ENCODE measurements at regions not wholly inside any gene's neighbourhood (a gene's known extent, or its start where the extent isn't known, plus 50 kb on each side); places are given as distances from the start of the nearest gene placed in this dataset.

DNA sequence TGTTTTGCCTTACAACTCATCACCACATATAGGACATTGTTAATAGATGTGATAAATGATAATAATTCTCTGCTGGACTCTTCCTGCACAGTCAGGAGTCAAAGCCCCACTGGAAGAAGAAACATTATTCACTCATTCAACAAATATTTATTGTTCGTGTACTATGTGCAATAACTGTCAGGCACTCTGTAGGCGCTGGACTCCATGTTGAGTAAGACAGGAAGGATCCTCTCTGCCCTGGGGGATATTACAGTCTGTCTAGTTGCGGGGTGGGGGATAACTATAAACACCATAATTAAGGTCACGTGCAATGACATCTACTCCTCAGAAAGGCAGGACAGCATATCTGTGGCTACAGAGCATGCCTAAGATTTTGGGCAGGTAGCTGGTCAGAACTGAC, 281.1 kb downstream of the FAT3 start:
- Histone ChIP-seq H3K56ac (ENCODE audit: insufficient read length, low read depth, low read length) (no peak overlapping the region), H2AFZ (ENCODE audit: low read length) (no peak overlapping the region)
- peaks cover 39 to 49% of the 10 kb centered on the region in 2 experiments for H3K4me1 Mint-ChIP-seq

More for the DNA sequence above, 281.1 kb downstream of the FAT3 start:
- Histone ChIP-seq H2BK120ac (ENCODE audit: low read depth, low read length, poor library complexity, severe bottlenecking) (no peak overlapping the region), H2BK15ac (ENCODE audit: low read depth, low read length) (no peak overlapping the region), H3T11ph (ENCODE audit: low read length) (no peak overlapping the region), H3K79me2 (ENCODE audit: insufficient read depth, low read length) (no peaks in the 10 kb centered on the region), H3K18ac (ENCODE audit: insufficient read length, low read depth, low read length) (no peak overlapping the region), H4K91ac (ENCODE audit: insufficient read length, low read depth, low read length) (no peak overlapping the region), H3K9me3 (ENCODE audit: control insufficient read depth, low read depth, low read length) (no peaks in the 10 kb centered on the region), H3K27me3 (ENCODE audit: insufficient read depth, low read length) (no peaks in the 10 kb centered on the region), H4K8ac (replicated peaks; ENCODE audit: insufficient read length, low read depth, low read length) (no peak overlapping the region), H3K27ac (ENCODE audit: insufficient read length, low read depth, low read length) (no peak overlapping the region), H3K14ac (ENCODE audit: insufficient read depth, low read length) (no peak overlapping the region), H3K4ac (ENCODE audit: low read depth, low read length) (no peak overlapping the region), H3K23ac (ENCODE audit: insufficient read length, low read depth, low read length) (no peak overlapping the region), H2BK5ac (ENCODE audit: insufficient read length, low read length) (no peak overlapping the region), H2BK12ac (ENCODE audit: insufficient read length, low read depth, low read length) (no peak overlapping the region), H3K79me1 (ENCODE audit: insufficient read depth, low read depth, low read length, poor library complexity, severe bottlenecking) (no peaks in the 10 kb centered on the region), H3K9ac (ENCODE audit: extremely low read depth, insufficient read length, low read length) (no peak overlapping the region), H4K5ac (ENCODE audit: insufficient read length, low read depth, low read length) (no peak overlapping the region), H2AK5ac (ENCODE audit: insufficient read length, low read length) (no peak overlapping the region), H4K20me1 (ENCODE audit: control insufficient read depth, insufficient read depth, insufficient read length) (no peaks in the 10 kb centered on the region), H3K23me2 (ENCODE audit: insufficient read length, low read depth, low read length, poor library complexity, severe bottlenecking) (no peaks in the 10 kb centered on the region), H3K4me2 (ENCODE audit: insufficient read depth, insufficient read length, low read length) (no peak overlapping the region), H2BK20ac (ENCODE audit: low read depth, low read length, poor library complexity, severe bottlenecking) (no peak overlapping the region), H3K4me1 (ENCODE audit: insufficient read depth, low read length) (peaks cover 12% of the 10 kb centered on the region)
- Mint-ChIP-seq H3K9me3 (no peaks in the 10 kb centered on the region), H3K36me3 (ENCODE audit: insufficient read depth in 1 of 3, low read depth in 3 of 3) (0 out of 7 replicates have a peak, but pooled peaks cover 0 to 2% (median 0%) of the 10 kb centered on the region in 3 experiments), H3K27me3 (ENCODE audit: low read depth) (no peaks in the 10 kb centered on the region), H3K27ac (no peak overlapping the region), H3K4me3 (no peak overlapping the region)
- DNase-seq = no peak
- WGBS (ENCODE audit: extremely low coverage, insufficient read length, low lambda C conversion rate) = no CpG with 5 or more reads among the region's 4 CpGs
- TF ChIP-seq CTCF (conservative IDR thresholded peaks at IDR 0.05) = no peak
